ENCODE measurements at regions not wholly inside any gene's neighbourhood (a gene's known extent, or its start where the extent isn't known, plus 50 kb on each side); places are given as distances from the start of the nearest gene placed in this dataset.

- no peak overlapping the region for H4K8ac ChIP-seq (replicated peaks; ENCODE audit: insufficient read length, low read depth, low read length)
- H3K23me2 ChIP-seq (ENCODE audit: insufficient read length, low read depth, low read length, poor library complexity, severe bottlenecking) = no peaks in the 10 kb centered on the region
- H4K20me1 ChIP-seq (ENCODE audit: control insufficient read depth, insufficient read depth, insufficient read length) = no peaks in the 10 kb centered on the region
- H2BK5ac ChIP-seq (ENCODE audit: insufficient read length, low read length) = no peak overlapping the region
- H3K79me1 ChIP-seq (ENCODE audit: insufficient read depth, low read depth, low read length, poor library complexity, severe bottlenecking) = no peaks in the 10 kb centered on the region
- no peak overlapping the region for H4K91ac ChIP-seq (ENCODE audit: insufficient read length, low read depth, low read length)
- H2BK12ac ChIP-seq (ENCODE audit: insufficient read length, low read depth, low read length) = no peak overlapping the region
- Mint-ChIP-seq H3K27me3 (ENCODE audit: low read depth) (peaks cover 8% of the 10 kb centered on the region), H3K36me3 (ENCODE audit: insufficient read depth in 1 of 3, low read depth in 3 of 3) (peaks cover 0 to 4% (median 0%) of the 10 kb centered on the region in 3 experiments; a peak in 1 of 7 replicates), H3K4me1 (peaks cover 0 to 3% of the 10 kb centered on the region in 2 experiments; a peak in 1 of 4 replicates), H3K4me3 (no peak overlapping the region), H3K27ac (no peak overlapping the region), H3K9me3 (peaks cover 69 to 81% of the 10 kb centered on the region in 2 experiments)
- no peak overlapping the region for H2AK5ac ChIP-seq (ENCODE audit: insufficient read length, low read length)
- H3K4ac ChIP-seq (ENCODE audit: low read depth, low read length) = no peak overlapping the region
- H2BK120ac ChIP-seq (ENCODE audit: low read depth, low read length, poor library complexity, severe bottlenecking) = no peak overlapping the region
- no peak overlapping the region for H3K4me2 ChIP-seq (ENCODE audit: insufficient read depth, insufficient read length, low read length)
- no peak overlapping the region for H3T11ph ChIP-seq (ENCODE audit: low read length)
- H3K4me1 ChIP-seq (ENCODE audit: insufficient read depth, low read length) = no peaks in the 10 kb centered on the region
- H4K5ac ChIP-seq (ENCODE audit: insufficient read length, low read depth, low read length) = no peak overlapping the region
- H3K79me2 ChIP-seq (ENCODE audit: insufficient read depth, low read length) = peaks cover 2% of the 10 kb centered on the region; the same call in 1 of the 2 replicates
- no peak for DNase-seq
- no peak overlapping the region for H3K18ac ChIP-seq (ENCODE audit: insufficient read length, low read depth, low read length)
- H2BK15ac ChIP-seq (ENCODE audit: low read depth, low read length) = no peak overlapping the region
- TF ChIP-seq, protein P1, sequence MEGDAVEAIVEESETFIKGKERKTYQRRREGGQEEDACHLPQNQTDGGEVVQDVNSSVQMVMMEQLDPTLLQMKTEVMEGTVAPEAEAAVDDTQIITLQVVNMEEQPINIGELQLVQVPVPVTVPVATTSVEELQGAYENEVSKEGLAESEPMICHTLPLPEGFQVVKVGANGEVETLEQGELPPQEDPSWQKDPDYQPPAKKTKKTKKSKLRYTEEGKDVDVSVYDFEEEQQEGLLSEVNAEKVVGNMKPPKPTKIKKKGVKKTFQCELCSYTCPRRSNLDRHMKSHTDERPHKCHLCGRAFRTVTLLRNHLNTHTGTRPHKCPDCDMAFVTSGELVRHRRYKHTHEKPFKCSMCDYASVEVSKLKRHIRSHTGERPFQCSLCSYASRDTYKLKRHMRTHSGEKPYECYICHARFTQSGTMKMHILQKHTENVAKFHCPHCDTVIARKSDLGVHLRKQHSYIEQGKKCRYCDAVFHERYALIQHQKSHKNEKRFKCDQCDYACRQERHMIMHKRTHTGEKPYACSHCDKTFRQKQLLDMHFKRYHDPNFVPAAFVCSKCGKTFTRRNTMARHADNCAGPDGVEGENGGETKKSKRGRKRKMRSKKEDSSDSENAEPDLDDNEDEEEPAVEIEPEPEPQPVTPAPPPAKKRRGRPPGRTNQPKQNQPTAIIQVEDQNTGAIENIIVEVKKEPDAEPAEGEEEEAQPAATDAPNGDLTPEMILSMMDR (conservative IDR thresholded peaks at IDR 0.05) = no peak
- H3K56ac ChIP-seq (ENCODE audit: insufficient read length, low read depth, low read length) = no peak overlapping the region
- no peak overlapping the region for H2AFZ ChIP-seq (ENCODE audit: low read length)
- H3K27me3 ChIP-seq (ENCODE audit: insufficient read depth, low read length) = no peaks in the 10 kb centered on the region
- peaks cover 33% of the 10 kb centered on the region for H3K9me3 ChIP-seq (ENCODE audit: control insufficient read depth, low read depth, low read length)
- no peak overlapping the region for H3K23ac ChIP-seq (ENCODE audit: insufficient read length, low read depth, low read length)
- H3K14ac ChIP-seq (ENCODE audit: insufficient read depth, low read length) = no peak overlapping the region
- H3K27ac ChIP-seq (ENCODE audit: insufficient read length, low read depth, low read length) = no peak overlapping the region
- no peak overlapping the region for H3K9ac ChIP-seq (ENCODE audit: extremely low read depth, insufficient read length, low read length)
- no peak overlapping the region for H2BK20ac ChIP-seq (ENCODE audit: low read depth, low read length, poor library complexity, severe bottlenecking)
- no CpG with 5 or more reads among the region's 2 CpGs for WGBS (ENCODE audit: extremely low coverage, insufficient read length, low lambda C conversion rate)
Observed at GRCh38 chrX:75986976-75987375, 185.9 kb upstream of the PBDC1 start.
